HCT116 (cell line): ENCODE measurements at regions not wholly inside any gene's neighbourhood (a gene's known extent, or its start where the extent isn't known, plus 50 kb on each side); places are given as distances from the start of the nearest gene placed in this dataset.

ENCODE experiments used
- ATAC-seq: fragments of 200-7000 bp; cut with Tn5 transposase; 2 replicates; pipeline ENCODE4 v1.9.1; 2020; ENCODE audit warnings: mild to moderate bottlenecking, moderate library complexity
- BruUV-seq: library from RNA; stranded (reverse); fragments of 400-500 nt; replicated peaks from 2 replicates; lab custom pipeline; 2021; lab: Mats Ljungman, UMichigan
- CTCF ChIA-PET: fragments of 300-600 bp; sonication (Branson Sonifier 250); formaldehyde crosslinking; loops from one replicate; lab custom pipeline; 2021; ENCODE audit warnings: antibody characterized with exemption; lab: Charles Lee
- POLR2A ChIA-PET: fragments of 300-600, 350-600 bp; sonication (Branson Sonifier 250); formaldehyde crosslinking; loops from one replicate; lab custom pipeline; 2021; ENCODE audit warnings: antibody characterized with exemption; lab: Charles Lee
- RAD21 ChIA-PET, 2 experiments: fragments of 300-600 bp; sonication (Branson Sonifier 250); formaldehyde crosslinking; loops; one replicate each; lab custom pipeline; 2023; ENCODE audit warnings: low total read pairs in 2 of 2; ENCODE audit not compliant: uncharacterized antibody in 2 of 2, unreplicated experiment in 2 of 2, low non-redundant PET in 1 of 2; lab: Charles Lee
- DNase-seq: peaks from one replicate; pipeline ENCODE4 v3.0.0-alpha.2; 2010; ENCODE audit warnings: low read depth, low spot score
- H2AFZ ChIP-seq: fragments of 200-600 bp; shearing (Covaris generic), sonication (generic); 2 replicates; pipeline ENCODE4 v1.6.1; 2017; ENCODE audit warnings: low read depth, mixed run types, mixed read lengths, antibody characterized with exemption, low read length; ENCODE audit not compliant: poor library complexity, severe bottlenecking
- H3K27ac ChIP-seq: 2 replicates; pipeline ENCODE4 v1.5.1; 2012; ENCODE audit warnings: low read depth, low read length
- H3K27me3 ChIP-seq: fragments of 200-600 bp; sonication (generic); 2 replicates; pipeline ENCODE4 v1.6.1; 2016; ENCODE audit warnings: mixed run types, low read length, mixed read lengths; ENCODE audit not compliant: insufficient read depth
- H3K36me3 ChIP-seq, 2 experiments: fragments of 200-500 bp in 1 of 2; fragments of 200-600 bp in 1 of 2; sonication (Bioruptor generic) in 1 of 2; sonication (generic) in 1 of 2; 2 replicates each; pipeline versions ENCODE4 v1.5.1 to v1.6.1; 2014 to 2016; ENCODE audit warnings: low read length in 2 of 2, inconsistent platforms in 1 of 2, mixed read lengths in 1 of 2, mixed run types in 1 of 2; ENCODE audit not compliant: insufficient read depth in 2 of 2, control insufficient read depth in 1 of 2
- H3K4me1 ChIP-seq, 2 experiments: fragments of 200-600 bp in 1 of 2; sonication (generic) in 1 of 2; 2 replicates each; pipeline versions ENCODE4 v1.5.1 to v1.6.1; 2012 to 2017; ENCODE audit warnings: low read length in 2 of 2, inconsistent platforms in 1 of 2, mild to moderate bottlenecking in 1 of 2, mixed read lengths in 1 of 2, mixed run types in 1 of 2, moderate library complexity in 1 of 2; ENCODE audit not compliant: insufficient read depth in 2 of 2, control insufficient read depth in 1 of 2
- H3K4me2 ChIP-seq: fragments of 200-600 bp; sonication (generic); 2 replicates; pipeline ENCODE4 v1.6.1; 2017; ENCODE audit warnings: mixed run types, low read length, mixed read lengths
- H3K4me3 ChIP-seq, 2 experiments: fragments of 200-600 bp in 1 of 2; sonication (generic) in 1 of 2; replicated peaks in 1 of 2; 2 replicates each; pipeline ENCODE4 v1.5.1; 2011 to 2016; ENCODE audit warnings: low read length in 2 of 2, control low read depth in 1 of 2, low read depth in 1 of 2, mild to moderate bottlenecking in 1 of 2, mixed read lengths in 1 of 2, mixed run types in 1 of 2
- H3K79me2 ChIP-seq: fragments of 200-600 bp; sonication (generic); 2 replicates; pipeline ENCODE4 v1.6.1; 2017; ENCODE audit warnings: mild to moderate bottlenecking, mixed run types, low read length, moderate library complexity, mixed read lengths; ENCODE audit not compliant: insufficient read depth
- H3K9ac ChIP-seq: fragments of 200-600 bp; sonication (generic); 2 replicates; pipeline ENCODE4 v1.6.1; 2016; ENCODE audit warnings: low read length, mixed read lengths
- H3K9me2 ChIP-seq: fragments of 200-600 bp; sonication (generic), shearing (Covaris generic); 2 replicates; pipeline ENCODE4 v1.6.1; 2017; ENCODE audit warnings: mixed run types, mild to moderate bottlenecking, moderate library complexity; ENCODE audit not compliant: insufficient read depth
- H3K9me3 ChIP-seq, 2 experiments: fragments of 200-500 bp in 1 of 2; fragments of 200-600 bp in 1 of 2; sonication (Bioruptor generic) in 1 of 2; sonication (generic) in 1 of 2; 2 replicates each; pipeline ENCODE4 v1.6.1; 2014 to 2017; ENCODE audit warnings: low read length in 2 of 2, mixed read lengths in 2 of 2, inconsistent platforms in 1 of 2, low read depth in 1 of 2, mild to moderate bottlenecking in 1 of 2, mixed run types in 1 of 2, moderate library complexity in 1 of 2; ENCODE audit not compliant: control insufficient read depth in 1 of 2, insufficient read depth in 1 of 2
- H4K20me1 ChIP-seq: fragments of 200-600 bp; sonication (generic), shearing (Covaris generic); 2 replicates; pipeline ENCODE4 v1.6.1; 2017; ENCODE audit warnings: mixed run types, mild to moderate bottlenecking, moderate library complexity; ENCODE audit not compliant: insufficient read depth
- EZH2 ChIP-seq: fragments of 200-600 bp; sonication (generic); IDR thresholded peaks from 2 replicates; pipeline ENCODE4 v1.6.1; 2017; ENCODE audit warnings: antibody characterized with exemption, mixed run types
- EZH2phosphoT487 ChIP-seq: fragments of 200-600 bp; IDR thresholded peaks from 2 replicates; pipeline ENCODE4 v1.6.1; 2018; ENCODE audit warnings: antibody characterized with exemption, borderline replicate concordance
- JUND ChIP-seq: IDR thresholded peaks from 2 replicates; pipeline ENCODE4 v1.6.1; 2012
- SRF ChIP-seq: IDR thresholded peaks from 2 replicates; pipeline ENCODE4 v1.6.1; 2012; ENCODE audit warnings: low read depth
- TCF7L2 ChIP-seq: IDR thresholded peaks from 2 replicates; pipeline ENCODE4 v1.7.0; 2011; ENCODE audit warnings: borderline replicate concordance, inconsistent platforms; ENCODE audit not compliant: insufficient read depth, insufficient read length; ENCODE audit errors: extremely low read depth
- ZFX ChIP-seq: fragments of 450-650 bp; IDR thresholded peaks from 2 replicates; pipeline ENCODE4 v1.6.1; 2017
- intact Hi-C: fragments of 100-400 bp; cut with micrococcal nuclease; formaldehyde crosslinking; loops from 2 replicates; pipeline ENCODE4 v1.10.0; 2022
- TF ChIP-seq, protein P1 (sequence below): IDR thresholded peaks from 2 replicates; pipeline ENCODE4 v1.6.1; 2011; ENCODE audit warnings: mild to moderate bottlenecking, low read length, moderate library complexity; ENCODE audit not compliant: insufficient replicate concordance; ENCODE audit errors: extremely low read depth
- TF ChIP-seq, protein P2 (sequence below), 3 experiments: fragments of 200-600 bp in 1 of 3; sonication (generic) in 1 of 3; IDR thresholded peaks in 2 of 3; conservative IDR thresholded peaks in 1 of 3; 2 replicates each; pipeline ENCODE4 v1.5.1; 2012 to 2017; ENCODE audit warnings: low read depth in 2 of 3, low read length in 2 of 3, antibody characterized with exemption in 1 of 3, borderline replicate concordance in 1 of 3, control low read depth in 1 of 3, mild to moderate bottlenecking in 1 of 3, mixed read lengths in 1 of 3, mixed run types in 1 of 3, moderate library complexity in 1 of 3; ENCODE audit not compliant: insufficient read depth in 1 of 3

DNA sequence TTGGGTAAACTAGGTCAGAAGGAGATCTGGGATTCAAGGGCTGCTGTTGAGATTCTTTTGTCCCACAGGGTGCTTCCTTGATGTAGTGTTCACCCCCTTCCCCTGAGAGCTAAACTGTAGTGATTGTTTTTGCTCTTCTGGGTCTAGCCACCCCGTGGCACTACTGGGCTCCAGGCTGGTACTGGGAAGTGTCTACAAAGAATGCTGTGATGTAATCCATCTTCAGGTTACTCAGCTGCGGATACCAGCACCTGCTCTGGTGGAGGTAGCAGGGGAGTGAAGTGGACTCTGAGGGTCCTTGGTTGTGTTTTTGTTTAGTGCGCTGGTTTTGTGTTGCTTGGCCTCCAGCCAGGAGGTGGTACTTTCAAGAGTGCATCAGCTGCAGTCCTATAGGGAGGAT lies 365.5 kb downstream of the ZNF674 start (continued):
- no peak for TF ChIP-seq EZH2
- no peak for TF ChIP-seq JUND

DNA sequence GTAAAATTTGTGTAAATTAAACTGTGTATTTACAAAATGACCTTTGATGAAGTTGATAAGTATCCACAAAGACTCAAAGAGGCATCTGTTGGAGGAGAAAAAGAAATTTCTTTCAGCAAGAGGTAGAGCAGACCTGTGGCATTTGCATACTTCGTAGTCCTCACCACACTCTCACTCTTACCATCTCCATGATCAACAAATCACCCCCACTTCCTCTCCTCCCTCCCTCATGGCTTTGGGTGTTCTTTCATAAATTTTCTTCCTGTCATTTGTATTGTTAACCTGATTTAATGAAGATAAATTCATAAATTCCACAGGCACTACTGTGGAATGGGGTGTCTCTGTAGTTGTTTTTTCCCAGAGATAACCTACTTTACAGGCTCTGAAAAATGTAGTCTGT lies 366.5 kb downstream of the ZNF674 start:
- Histone ChIP-seq H4K20me1 (no peaks in the 10 kb centered on the region), H3K4me3 (no peak overlapping the region), H2AFZ (no peak overlapping the region), H3K4me1 (peaks cover 25 to 41% of the 10 kb centered on the region in 2 experiments), H3K9me2 (no peaks in the 10 kb centered on the region), H3K27me3 (no peaks in the 10 kb centered on the region), H3K27ac (peak overlapping the region; percentile 86; the same call in 1 of the 2 replicates), H3K9ac (no peak overlapping the region), H3K79me2 (no peaks in the 10 kb centered on the region), H3K36me3 (no peaks in the 10 kb centered on the region; a peak in 1 of 4 replicates), H3K9me3 (no peaks in the 10 kb centered on the region), H3K4me2 (no peak overlapping the region)
- no peak for DNase-seq
- no peak for ATAC-seq
- TF ChIP-seq ZFX: no peak
- TF ChIP-seq, protein P1, sequence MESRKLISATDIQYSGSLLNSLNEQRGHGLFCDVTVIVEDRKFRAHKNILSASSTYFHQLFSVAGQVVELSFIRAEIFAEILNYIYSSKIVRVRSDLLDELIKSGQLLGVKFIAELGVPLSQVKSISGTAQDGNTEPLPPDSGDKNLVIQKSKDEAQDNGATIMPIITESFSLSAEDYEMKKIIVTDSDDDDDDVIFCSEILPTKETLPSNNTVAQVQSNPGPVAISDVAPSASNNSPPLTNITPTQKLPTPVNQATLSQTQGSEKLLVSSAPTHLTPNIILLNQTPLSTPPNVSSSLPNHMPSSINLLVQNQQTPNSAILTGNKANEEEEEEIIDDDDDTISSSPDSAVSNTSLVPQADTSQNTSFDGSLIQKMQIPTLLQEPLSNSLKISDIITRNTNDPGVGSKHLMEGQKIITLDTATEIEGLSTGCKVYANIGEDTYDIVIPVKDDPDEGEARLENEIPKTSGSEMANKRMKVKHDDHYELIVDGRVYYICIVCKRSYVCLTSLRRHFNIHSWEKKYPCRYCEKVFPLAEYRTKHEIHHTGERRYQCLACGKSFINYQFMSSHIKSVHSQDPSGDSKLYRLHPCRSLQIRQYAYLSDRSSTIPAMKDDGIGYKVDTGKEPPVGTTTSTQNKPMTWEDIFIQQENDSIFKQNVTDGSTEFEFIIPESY: no peak
- no peak for TF ChIP-seq TCF7L2
- TF ChIP-seq, protein P2, sequence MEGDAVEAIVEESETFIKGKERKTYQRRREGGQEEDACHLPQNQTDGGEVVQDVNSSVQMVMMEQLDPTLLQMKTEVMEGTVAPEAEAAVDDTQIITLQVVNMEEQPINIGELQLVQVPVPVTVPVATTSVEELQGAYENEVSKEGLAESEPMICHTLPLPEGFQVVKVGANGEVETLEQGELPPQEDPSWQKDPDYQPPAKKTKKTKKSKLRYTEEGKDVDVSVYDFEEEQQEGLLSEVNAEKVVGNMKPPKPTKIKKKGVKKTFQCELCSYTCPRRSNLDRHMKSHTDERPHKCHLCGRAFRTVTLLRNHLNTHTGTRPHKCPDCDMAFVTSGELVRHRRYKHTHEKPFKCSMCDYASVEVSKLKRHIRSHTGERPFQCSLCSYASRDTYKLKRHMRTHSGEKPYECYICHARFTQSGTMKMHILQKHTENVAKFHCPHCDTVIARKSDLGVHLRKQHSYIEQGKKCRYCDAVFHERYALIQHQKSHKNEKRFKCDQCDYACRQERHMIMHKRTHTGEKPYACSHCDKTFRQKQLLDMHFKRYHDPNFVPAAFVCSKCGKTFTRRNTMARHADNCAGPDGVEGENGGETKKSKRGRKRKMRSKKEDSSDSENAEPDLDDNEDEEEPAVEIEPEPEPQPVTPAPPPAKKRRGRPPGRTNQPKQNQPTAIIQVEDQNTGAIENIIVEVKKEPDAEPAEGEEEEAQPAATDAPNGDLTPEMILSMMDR (IDR thresholded peaks at IDR 0.05 in 2 of 3, conservative IDR thresholded peaks at IDR 0.05 in 1 of 3; ENCODE audit: borderline replicate concordance in 1 of 3, insufficient read depth in 1 of 3, low read depth in 2 of 3, low read length in 2 of 3): no peak
- no peak for TF ChIP-seq SRF
- no peak for TF ChIP-seq EZH2phosphoT487
- ChIA-PET POLR2A (no interaction called here), RAD21 (no interaction called here), CTCF (no interaction called here)
- intact Hi-C loops: no loop called here
- BruUV-seq: no TSS peak
